GM19351 (cell line): ENCODE measurements at regions not wholly inside any gene's neighbourhood (a gene's known extent, or its start where the extent isn't known, plus 50 kb on each side); places are given as distances from the start of the nearest gene placed in this dataset.
"Not testable (repeated sequence)": the region's sequence is repeated elsewhere in the genome, so short reads cannot be mapped to it uniquely, and the experiment has no call there.

ENCODE experiments used
- ATAC-seq: cut with Tn5 transposase; IDR thresholded peaks from one replicate; pipeline ENCODE4 v1.9.1; 2021; ENCODE audit warnings: mild to moderate bottlenecking, moderate library complexity; ENCODE audit not compliant: unreplicated experiment

DNA sequence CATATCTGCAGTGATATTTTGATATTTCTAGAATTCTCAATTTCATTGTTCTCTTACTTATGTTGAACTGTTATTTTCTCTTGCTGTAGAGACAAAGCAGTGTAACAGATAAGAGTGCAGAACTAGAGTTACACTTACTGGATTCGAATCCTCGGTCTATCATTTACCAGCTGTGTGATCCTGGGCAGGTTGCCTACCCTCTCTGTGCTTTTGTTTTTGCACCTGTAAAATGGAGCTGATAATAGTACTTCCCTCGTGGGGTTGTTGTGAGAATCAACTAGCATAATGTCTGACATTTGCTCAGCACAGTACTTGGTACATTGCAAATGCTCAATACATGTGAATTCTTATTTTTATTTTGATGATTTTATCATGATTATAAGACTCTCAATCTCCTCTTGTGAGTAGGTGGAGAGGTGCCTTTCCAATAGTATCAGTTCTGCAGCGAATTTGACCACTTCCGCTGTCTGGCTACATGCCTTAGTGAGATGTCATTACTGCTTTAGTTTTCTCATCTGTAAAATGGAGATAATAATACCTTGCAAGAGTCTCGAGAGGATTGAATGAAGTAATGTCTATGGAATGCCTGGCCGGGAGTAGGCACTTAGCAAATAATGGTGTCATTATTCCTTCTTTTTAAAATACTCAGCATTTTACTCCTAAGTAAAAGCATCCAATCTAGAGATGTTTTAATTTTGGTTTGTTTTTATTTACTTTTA lies 312.2 kb upstream of the MAF start:
- ATAC-seq: no peak

DNA sequence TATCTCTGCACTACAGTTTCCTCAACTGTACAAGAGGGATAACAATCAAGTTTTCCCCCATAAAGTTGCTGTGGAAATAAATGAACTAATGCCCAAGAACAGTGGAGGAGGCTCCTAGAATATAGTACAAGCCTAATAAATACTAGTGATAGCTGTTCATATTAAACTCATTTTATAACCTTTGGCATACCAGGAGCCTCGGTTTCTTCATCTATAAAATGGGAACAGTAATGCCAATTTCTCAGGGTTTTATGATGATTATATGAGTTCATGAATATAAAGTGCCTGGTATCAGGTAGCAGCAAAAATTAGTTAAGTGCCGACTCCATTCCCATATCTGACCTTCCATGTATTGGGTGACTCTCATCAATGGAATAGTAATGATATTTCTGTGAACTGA lies 311.1 kb upstream of the MAF start:
- ATAC-seq: no peak

DNA sequence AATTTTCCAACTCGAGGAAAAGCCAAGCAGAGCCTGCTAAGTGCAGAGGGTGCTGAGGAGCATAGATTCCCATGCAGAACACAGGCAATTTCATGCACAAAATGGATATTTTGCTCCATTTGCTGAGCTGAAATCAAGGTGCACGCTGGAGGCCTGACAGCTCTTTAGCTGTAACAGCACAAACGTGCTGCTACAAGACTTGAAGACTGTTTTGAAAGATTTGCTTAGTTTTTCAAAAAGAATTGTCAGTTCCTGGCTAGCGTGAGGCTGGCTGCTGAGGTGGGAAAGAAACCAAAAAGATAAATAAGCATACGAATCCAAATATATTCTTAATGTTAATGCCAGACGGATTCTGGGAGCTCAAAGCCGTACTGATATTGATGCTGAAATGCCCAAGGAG lies 309.0 kb upstream of the MAF start:
- ATAC-seq: no peak

DNA sequence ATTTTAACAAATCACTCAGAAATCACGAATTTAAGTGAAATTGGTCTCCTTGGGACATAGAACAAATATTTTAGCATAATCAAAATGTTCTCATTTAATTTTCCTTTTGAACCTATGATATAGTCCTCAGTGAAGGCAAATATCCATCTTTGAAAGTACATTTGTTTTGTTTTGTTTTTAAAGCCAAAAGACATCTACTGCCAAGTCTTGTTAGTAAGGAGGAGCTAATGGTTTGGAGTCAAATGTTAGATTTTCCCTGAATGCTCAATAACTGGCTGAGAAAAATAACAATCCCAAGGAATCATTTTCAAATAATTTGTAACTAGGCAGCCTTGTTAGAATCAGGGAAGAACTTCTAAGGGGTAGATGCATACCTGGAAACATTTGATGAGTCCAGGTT lies 302.9 kb upstream of the MAF start:
- ATAC-seq: no peak

DNA sequence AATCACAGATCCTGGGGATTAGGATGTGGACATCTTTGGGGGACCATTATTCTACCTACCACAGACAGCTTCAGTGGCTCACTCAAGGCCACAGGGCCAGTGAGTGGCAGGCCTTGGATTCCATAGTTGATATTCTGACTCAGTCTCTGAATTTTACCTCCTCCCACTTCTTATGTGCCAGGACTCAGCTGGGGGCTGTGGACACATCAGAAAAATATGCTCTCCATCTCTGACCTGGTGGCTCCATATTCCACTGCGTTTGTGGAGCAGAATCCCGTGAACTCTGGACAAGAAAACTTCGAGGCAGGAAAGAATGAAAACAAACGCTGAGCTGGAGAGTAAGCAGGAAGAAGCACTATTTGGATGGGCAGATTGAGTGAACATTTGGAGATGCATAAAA lies 301.8 kb upstream of the MAF start:
- no peak for ATAC-seq

DNA sequence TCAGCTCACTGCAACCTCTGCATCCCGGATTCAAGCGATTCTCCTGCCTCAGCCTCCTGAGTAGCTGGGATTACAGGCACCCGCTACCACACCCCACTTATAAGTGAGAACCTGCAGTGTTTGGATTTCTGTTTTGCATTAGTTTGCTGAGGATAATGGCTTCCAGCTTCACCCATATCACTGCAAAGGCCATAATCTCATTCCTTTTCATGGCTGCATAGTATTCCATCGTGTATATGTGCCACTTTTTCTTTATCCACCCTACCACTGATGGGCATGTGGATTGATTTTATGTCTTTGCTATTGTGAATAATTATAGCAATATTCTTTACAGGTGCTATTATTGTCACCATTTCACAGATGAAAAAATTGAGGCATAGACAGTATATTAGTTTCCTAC lies 301.0 kb upstream of the MAF start:
- no peak for ATAC-seq

DNA sequence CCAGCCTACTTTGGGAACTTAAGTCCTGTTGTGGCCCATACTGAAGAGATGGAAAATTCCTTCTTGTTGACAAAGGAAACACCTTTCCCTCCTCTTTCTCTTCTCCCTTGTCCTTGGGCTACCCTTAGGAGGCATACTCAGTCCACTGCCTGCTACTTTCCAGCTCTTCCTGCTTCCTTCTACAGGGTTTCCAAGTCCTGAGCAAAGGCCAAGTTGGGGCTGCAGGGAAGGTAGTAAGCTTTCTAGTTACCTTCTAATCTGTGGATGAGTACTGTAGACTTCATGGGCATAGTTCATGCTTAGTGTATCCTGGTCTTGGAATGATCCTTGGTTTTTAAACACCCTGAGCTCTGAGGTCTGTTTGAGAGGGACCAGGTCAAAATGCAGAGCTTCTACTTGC lies 299.2 kb upstream of the MAF start:
- ATAC-seq: no peak

DNA sequence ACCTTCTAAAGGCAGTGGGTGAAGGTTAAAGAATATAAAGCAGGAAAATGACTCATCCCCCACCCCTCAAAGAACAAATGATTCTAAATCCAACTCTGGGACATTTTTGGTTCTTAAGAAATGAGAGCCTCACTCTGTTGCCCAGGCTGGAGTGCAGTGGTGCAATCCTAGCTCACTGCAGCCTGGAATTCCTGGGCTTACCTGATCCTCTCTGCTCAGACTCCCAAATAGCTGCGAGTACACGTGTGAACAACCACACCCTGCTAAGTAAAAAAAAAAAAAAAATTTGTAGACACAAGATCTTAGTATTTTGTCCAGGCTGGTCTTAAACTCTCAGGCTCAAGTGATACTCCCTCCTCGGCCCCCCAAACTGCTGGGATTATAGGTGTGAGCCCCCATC lies 298.8 kb upstream of the MAF start:
- ATAC-seq: no peak

DNA sequence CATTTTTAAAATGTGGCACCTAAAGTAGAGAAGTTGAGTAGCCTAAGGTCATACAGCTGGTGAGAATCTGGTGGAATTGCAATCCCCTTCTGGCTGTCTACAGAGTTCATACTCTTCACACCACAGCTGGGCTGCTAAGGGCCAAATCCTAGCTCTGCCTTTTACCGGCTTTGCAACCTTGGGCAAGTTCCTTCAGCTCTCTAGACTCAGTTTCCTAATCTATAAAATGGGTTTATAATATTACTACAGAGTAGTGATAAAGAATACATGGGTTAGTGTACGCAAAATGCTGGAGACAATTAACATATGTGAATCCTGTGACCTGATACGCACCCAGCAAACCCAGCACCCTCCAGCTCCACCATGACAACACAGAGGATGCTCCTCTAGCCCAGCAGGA lies 298.2 kb upstream of the MAF start:
- no peak for ATAC-seq

DNA sequence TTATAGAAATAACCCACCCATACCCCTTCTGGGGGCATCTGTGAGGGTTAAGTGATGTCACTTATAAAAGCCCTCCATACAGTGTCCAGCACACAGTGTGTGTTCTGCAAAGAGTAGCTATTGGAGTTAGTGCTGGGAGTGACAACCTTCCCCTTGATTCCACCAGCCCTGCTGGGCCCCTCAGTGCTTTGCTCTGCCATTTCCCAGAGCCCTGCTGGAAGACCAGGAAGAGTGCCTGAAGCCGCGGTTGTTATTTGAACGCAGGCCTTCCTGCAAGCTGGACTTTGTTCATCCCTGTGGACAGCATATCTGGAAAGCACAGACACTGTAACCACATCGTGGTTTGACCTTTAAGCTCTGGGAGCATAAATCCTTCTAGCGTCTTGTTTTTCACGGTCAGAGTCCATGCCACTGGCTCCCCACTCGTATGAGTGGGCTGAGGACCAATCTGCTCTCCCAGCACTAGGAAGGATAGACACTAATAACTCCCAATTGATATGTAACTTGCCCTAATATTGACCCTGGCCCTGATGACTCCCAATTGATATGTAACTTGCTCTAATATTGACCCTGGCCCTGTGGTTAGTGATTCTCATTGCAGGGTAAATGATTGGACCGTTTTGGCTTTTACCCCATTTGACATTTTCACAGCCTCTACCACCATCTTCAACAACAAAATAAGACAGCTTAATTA lies 297.1 kb upstream of the MAF start:
- no peak for ATAC-seq

DNA sequence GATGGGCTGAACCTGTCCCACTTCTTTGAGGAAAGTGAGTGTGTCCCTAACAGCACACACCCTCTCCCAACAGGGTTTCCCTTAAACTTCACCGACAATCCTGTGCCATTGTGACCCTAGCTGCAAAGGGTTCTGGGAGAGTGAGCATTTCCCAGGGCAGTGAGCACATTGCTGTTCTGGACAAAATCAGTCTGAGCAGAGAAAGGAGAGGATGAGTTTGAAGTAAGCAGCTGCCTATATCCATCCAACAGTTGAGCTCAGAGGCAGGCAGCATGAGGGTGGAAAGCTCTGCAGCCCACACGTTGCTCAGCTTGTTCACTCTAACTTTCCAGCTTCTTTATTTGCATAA lies 296.5 kb upstream of the MAF start:
- ATAC-seq: no peak

DNA sequence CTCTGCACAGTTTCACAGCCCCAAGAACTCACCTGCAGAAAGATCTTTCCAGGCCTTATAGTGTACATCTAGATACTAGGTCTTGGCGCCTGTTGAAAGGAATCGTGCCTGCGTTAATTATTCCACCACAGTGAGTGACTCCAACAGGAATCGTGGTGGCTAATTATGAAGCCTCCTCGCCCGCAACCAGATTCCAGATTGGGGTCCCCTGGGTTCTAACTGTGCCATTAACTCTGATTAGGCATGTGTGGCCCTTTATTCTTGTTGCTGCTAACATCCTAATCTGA lies 295.3 kb upstream of the MAF start:
- no peak for ATAC-seq

DNA sequence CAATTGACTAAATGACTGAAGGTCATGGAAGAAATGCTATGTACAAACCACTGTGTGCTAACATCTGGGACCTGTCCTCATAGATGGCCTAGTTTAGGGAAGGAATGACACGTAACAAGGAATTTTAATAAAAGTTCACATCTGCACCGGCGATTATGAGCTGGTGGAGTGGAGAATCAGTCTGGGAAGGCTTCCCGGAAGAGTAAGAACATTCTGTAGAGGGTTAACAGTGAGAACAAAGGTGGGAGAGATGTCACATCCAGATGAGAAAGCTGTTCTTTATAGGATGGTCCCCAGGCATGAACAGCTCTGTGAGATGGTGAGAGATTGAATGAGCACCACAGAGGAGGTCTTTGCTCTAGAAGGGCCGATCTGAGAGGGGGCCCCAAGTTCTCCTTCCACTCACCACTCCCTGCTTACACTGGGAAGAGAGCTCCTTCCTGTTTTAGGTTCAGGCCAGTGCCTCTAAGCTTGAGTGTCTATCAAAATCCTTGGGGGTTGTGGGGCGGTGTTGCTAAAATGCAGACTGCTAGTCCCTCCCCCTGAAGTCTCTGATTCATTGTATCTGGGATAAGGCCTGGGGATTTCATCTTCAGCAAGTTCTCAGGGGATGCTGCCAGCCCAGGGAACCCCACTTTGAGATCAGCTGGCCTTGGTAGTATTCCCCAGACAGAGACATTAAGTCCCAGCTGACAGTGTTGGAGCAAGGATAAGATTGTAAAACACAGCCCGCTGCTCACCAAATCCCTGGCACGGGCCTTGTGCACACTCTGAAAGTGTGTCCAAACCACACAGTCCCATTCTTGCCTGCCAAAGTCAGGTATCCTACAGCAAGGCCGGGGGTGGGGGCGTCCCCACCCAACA lies 294.7 kb upstream of the MAF start:
- ATAC-seq: no peak

DNA sequence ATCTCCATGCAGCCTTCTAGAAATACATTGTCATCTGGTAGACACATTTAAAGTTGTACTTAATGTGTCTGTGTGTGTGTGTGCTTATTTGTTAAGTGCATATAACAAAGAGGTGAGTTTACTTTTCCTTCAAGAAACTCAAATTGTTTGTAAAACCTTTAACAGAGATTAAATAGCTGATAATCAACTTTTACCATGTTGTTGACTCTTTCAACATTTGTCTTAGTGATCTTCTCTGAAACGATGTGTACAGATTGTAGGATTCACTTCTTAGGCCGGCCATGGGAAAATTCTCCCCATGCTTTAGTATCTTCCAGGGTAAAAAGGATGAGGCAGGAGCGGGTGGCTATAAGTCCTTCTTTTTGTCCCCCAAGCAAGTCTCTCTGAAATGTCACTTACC lies 292.9 kb upstream of the MAF start:
- ATAC-seq: no peak

DNA sequence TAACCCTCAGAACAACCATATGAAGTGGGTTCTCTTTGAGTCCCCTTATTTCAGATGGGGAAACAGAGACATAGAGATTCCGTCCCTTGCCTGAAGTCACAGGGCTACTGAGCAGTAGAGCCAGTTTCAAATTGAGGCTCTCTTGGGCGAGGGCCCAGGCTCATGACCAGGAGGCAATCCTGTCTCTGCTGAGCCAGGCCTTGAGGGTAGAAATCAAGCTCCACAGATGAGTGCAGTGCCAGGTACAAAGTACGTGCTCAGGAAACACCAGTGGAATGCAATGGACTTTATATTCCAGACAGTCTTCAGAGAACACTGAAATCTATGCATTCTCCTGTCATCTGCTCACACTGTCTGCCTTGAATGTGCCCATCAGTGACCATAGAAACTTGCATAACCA lies 291.7 kb upstream of the MAF start:
- ATAC-seq: no peak

DNA sequence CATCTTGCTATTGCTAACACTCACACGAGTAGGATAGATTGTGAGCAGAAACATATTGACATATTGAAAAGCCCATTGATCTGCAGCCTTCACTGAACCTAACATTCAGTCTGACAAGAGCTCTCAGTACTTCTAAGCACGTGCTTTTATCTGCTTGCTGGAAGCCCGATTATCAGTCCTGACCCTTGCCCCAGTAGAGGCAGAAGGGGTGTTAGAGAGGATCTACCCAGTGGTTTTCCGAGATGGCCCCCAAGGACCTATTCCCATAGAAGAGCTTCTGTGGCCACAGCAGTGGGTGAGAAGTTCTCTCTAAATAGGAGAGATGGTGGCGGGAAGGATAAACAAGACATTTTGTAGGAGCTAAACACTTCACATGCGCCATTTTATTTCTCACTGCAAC lies 290.9 kb upstream of the MAF start:
- ATAC-seq: no peak

DNA sequence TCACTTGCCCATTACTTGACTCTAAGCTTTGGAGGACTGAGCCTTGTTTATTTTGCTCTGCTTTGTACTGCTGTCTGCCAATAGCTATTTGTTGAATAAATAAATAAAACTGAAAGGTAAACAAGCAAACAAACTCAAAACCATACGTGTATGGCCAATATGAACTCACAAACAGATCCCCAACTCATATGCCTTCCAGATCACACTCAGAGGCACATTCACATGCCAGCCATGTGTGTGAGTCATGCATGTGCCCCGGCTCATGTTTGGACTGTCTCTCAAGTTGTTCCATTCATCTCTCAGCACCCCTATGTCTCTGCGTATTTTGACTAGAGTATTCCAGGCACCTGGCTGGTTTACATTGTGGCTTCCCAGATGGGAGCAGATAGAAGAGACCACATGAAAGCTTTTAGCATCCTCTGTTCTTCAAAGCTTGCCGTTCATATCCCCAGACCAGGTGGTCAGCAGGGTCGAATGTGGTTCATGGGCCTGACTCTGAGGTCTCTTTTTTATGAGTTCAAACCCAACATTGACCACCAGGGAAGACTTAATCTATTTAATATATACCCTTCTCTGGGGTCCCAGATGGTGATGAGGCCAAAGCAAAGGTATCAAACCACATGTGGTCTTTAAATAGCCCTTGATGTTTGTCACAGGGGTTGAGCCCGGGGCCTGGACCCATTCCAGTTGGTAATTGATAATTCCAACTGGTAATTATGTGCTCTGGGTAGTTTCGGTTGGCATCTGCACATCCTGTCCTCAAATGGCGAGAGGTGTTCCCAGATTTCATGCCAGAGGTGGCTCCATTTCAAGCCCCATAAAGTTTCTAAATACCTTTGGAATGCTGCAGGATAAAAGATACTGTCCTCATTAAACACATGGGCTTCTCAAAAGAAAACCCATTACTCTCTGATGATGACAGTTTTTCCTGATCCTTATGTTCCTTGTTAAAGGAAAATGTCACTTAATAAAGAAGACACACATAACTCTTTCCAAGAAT lies 287.3 kb upstream of the MAF start:
- no peak for ATAC-seq

DNA sequence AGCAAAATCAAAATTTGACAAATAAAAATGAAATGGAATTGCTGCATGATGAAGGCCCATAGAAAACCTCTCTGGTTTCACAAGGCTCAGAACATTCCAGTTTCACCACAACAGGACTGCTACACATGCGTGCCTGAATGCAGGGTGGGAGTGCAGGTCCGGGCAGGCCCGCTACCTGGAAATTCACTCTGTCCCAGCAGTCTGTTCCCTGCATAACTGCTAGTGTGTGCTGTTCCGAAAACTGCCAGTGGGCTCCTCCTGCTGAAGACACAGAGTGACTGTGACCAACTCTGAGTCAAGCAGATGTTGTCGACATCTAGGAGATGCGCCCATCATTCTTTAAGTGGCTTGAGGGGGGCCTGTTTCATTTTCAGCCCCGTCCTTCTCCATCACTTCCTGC lies 284.8 kb upstream of the MAF start:
- no peak for ATAC-seq

DNA sequence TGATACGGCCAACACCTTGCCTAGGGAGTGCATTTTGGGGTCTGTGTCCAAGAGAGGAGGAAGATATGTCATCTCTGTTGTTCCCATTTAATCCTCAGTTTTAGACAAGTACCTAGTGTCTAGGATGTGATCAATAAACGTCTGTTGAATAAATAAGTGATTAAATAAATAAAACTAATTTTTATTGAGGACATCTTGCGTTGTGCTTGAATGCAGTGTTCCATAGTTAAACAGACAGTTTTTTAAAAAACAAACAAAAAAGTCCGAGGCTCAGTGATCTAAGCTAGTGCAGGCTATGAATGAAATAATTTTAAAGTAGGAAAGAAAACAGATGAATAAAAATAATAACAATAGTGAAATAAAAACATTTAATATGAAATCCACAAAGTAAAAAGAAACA lies 283.0 kb upstream of the MAF start:
- no peak for ATAC-seq

DNA sequence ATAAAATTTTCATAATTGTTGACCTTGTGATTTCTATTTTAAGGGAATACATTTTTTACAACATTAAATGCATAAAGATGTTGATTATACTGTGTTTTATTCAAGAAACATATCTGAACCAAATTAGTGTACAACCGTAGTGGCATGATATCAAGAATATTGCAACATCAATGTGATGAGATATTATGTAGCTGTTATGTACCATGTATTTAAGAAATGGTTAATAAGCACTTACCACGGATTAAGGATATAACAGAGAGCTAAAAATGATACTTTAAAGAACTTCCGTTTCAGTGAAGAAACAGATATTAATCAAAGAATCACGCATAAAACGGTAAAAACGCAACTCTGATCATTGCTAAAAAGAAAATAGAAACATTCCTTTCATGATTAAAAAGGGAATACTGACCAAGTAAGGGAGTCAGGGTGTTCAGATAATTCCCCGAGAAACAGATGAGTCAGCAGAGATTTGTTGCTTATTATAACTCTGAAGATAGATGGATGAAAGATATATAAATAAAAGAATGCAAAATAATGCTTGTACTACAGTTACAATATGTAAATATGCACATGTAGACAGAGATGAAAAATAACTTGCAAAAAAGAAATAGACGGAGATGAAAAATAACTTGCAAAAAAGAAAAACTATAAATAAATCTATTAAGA lies 281.9 kb upstream of the MAF start:
- no peak for ATAC-seq

DNA sequence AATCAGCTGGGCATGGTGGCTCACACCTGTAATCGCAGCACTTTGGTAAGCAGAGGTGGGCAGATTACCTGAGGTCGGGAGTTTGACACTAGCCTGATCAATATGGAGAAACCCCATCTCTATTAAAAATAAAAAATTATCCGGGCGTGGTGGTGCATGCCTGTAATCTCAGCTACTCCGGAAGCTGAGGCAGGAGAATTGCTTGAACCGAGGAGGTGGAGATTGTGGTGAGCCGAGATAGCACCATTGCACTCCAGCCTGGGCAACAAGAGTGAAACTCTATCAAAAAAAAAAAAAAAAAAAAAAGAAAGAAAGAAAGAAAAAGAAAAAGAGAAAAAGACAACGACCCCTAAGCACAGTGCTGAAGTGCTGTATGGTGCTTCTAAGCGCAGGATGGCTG lies 280.6 kb upstream of the MAF start:
- ATAC-seq: not testable (repeated sequence)
